Lung (tissue), 11 donors: ENCODE measurements at regions not wholly inside any gene's neighbourhood (a gene's known extent, or its start where the extent isn't known, plus 50 kb on each side); places are given as distances from the start of the nearest gene placed in this dataset.

Experiments used
- ATAC-seq: fragments of 200-7000 bp; cut with Tn5 transposase; one replicate; pipeline ENCODE4 v1.9.1; 2020; ENCODE audit warnings: moderate number of reproducible peaks; ENCODE audit not compliant: insufficient read depth, low FRiP score
- DNase-seq, 3 donors: peaks; one replicate each; pipeline ENCODE4 v3.0.0-alpha.2; 2013 to 2017
- H3K27ac ChIP-seq, 2 donors: one replicate each; pipeline ENCODE4 v1.5.1; 2013; ENCODE audit warnings: mild to moderate bottlenecking in 2 of 2, moderate library complexity in 2 of 2, control low read depth in 1 of 2, inconsistent platforms in 1 of 2, low read depth in 1 of 2, low read length in 1 of 2
- H3K27me3 ChIP-seq, 3 donors: one replicate each; pipeline ENCODE4 v1.5.1; 2013; ENCODE audit warnings: low read length in 2 of 3; ENCODE audit not compliant: control insufficient read depth in 3 of 3, insufficient read depth in 3 of 3
- H3K36me3 ChIP-seq, 4 donors: one replicate each; pipeline ENCODE4 v1.5.1; 2013; ENCODE audit warnings: low read length in 4 of 4, mild to moderate bottlenecking in 1 of 4, moderate library complexity in 1 of 4; ENCODE audit not compliant: control insufficient read depth in 4 of 4, insufficient read depth in 4 of 4
- H3K4me1 ChIP-seq, 5 donors: one replicate each; pipeline ENCODE4 v1.5.1; 2013; ENCODE audit warnings: low read length in 5 of 5, mild to moderate bottlenecking in 2 of 5, moderate library complexity in 1 of 5; ENCODE audit not compliant: control insufficient read depth in 5 of 5, insufficient read depth in 5 of 5
- H3K4me3 ChIP-seq: one replicate; pipeline ENCODE4 v1.5.1; 2013; ENCODE audit warnings: mild to moderate bottlenecking, control low read depth, moderate library complexity
- H3K9ac ChIP-seq, 2 donors: one replicate each; pipeline ENCODE4 v1.5.1; 2013; ENCODE audit warnings: low read length in 2 of 2, control low read depth in 1 of 2; ENCODE audit not compliant: insufficient read depth in 1 of 2
- H3K9me3 ChIP-seq, 4 donors: one replicate each; pipeline ENCODE4 v1.5.1; 2013; ENCODE audit warnings: low read length in 3 of 4, mild to moderate bottlenecking in 1 of 4, moderate library complexity in 1 of 4; ENCODE audit not compliant: control insufficient read depth in 4 of 4, insufficient read depth in 3 of 4
- WGBS, 2 donors: extraction: QIAGEN DNeasy Blood & Tissue Kit; methylation state at CpG; one replicate each; pipeline ENCODE4 v1.1.7; 2013; 5-methylcytosine and 5-hydroxymethylcytosine counted together
- TF ChIP-seq, protein P1 (sequence below): IDR thresholded peaks from 2 replicates; pipeline ENCODE4 v1.5.1; 2012; ENCODE audit warnings: mild to moderate bottlenecking; ENCODE audit errors: control extremely low read depth, extremely low read depth
- donor health status: control.
- donor health status: control.
- donor health status: Bipolar disorder and iron deficiency.
- donor health status: healthy.
- donor health status: DM: yes; HTN: yes; CAD: no.

DNA sequence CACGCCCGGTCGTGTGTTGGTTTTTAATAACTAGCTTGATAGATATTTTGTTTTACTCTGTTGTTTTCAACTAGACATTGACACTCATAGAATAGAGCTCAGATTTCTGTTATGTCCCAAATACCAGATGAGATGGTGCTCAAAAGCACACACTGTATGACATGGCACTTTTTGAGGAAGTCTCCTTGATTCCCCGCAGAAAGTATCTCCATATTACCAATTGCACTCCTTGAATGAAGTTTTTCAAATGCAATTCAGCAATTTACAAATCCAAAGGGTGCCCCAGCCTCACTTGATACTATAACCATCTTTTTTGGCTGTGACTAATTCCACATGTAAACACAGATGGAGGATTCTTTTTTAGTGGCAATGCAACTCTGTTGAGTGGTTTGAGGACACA lies 92.0 kb upstream of the IGF1R start:
- Histone ChIP-seq H3K4me1 (no peaks in the 10 kb centered on the region), H3K9ac (no peak overlapping the region), H3K36me3 (no peaks in the 10 kb centered on the region), H3K27ac (no peak overlapping the region), H3K4me3 (no peak overlapping the region), H3K27me3 (peaks cover 0 to 8% (median 0%) of the 10 kb centered on the region in 3 donors), H3K9me3 (peaks cover 0 to 2% (median 0%) of the 10 kb centered on the region in 4 donors)
- ATAC-seq, result no peak
- TF ChIP-seq, protein P1, sequence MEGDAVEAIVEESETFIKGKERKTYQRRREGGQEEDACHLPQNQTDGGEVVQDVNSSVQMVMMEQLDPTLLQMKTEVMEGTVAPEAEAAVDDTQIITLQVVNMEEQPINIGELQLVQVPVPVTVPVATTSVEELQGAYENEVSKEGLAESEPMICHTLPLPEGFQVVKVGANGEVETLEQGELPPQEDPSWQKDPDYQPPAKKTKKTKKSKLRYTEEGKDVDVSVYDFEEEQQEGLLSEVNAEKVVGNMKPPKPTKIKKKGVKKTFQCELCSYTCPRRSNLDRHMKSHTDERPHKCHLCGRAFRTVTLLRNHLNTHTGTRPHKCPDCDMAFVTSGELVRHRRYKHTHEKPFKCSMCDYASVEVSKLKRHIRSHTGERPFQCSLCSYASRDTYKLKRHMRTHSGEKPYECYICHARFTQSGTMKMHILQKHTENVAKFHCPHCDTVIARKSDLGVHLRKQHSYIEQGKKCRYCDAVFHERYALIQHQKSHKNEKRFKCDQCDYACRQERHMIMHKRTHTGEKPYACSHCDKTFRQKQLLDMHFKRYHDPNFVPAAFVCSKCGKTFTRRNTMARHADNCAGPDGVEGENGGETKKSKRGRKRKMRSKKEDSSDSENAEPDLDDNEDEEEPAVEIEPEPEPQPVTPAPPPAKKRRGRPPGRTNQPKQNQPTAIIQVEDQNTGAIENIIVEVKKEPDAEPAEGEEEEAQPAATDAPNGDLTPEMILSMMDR, result no peak
- DNase-seq, result no peak
- WGBS, 2 donors, result 84 to 93% methylated on average over 4 of the region's 4 CpGs

DNA sequence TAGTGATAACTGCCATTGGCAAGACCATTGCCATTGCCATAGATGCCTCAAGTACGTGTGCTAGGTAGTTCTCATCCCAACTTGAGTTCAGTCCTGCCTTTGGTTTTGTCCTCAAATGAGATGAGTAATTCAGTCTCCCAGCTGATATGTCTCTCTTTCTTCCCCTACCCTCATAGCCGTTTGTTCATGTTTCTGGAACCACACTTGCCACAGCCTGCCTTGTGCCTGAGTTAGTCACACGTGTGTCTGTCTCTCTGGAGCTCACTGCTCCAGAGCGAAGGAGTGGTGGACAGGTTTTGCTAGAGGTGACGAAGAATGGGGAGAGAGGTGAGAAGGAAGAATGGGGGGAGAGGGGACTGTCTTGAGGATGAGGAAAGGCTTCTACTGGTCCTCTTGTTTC lies 88.0 kb upstream of the IGF1R start:
- no peak for DNase-seq
- ATAC-seq, result no peak
- Histone ChIP-seq H3K9me3 (no peaks in the 10 kb centered on the region), H3K4me3 (no peak overlapping the region), H3K27ac (no peak overlapping the region), H3K27me3 (peaks cover 0 to 5% (median 0%) of the 10 kb centered on the region in 3 donors), H3K9ac (no peak overlapping the region), H3K36me3 (no peaks in the 10 kb centered on the region), H3K4me1 (no peaks in the 10 kb centered on the region)
- TF ChIP-seq, protein P1, result no peak
- WGBS, 2 donors, result 82 to 89% methylated on average over 5 of the region's 5 CpGs

DNA sequence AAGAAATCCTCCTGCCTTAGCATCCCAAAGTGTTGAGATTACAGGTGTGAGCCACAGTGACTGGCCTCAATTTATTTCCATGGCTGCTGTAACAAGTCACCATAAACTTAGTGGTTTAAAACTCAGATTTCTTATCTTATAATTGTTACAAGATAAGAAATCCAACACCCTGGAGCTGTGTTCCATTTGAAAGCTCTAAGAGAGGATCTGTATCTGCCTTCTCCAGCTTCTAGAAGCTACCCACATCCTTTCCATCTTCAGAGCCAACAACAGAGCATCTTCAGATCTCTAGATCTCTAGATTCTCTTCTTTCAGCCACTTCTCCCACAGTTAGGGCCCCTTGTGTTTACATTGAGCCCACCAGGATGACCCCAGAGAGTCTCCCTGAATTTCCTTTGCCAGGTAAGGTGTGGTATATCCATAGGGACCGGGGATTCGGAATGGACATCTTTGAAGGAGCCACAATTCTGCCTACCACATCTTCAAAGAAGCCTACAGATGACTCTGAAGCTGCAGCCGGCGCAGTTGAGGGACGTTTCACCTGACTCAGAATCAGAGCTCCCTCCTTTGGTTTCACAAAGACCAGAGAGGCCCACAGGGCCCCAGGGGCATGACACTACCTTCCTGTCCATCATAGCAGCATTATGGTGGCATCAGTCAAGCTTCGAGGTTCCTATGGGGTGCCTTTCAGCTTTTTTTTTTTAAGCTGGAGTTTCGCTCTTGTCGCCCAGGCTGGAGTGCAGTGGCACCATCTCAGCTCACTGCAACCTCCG lies 87.0 kb upstream of the IGF1R start:
- Histone ChIP-seq H3K36me3 (no peaks in the 10 kb centered on the region), H3K4me3 (no peak overlapping the region), H3K9ac (no peak overlapping the region), H3K4me1 (no peaks in the 10 kb centered on the region), H3K27me3 (peaks cover 0 to 5% (median 0%) of the 10 kb centered on the region in 3 donors), H3K27ac (no peak overlapping the region), H3K9me3 (peaks cover 0 to 2% (median 0%) of the 10 kb centered on the region in 4 donors)
- DNase-seq (no peak), ATAC-seq (no peak)
- WGBS, 2 donors, result 77 to 83% methylated on average over 9 of the region's 9 CpGs
- TF ChIP-seq, protein P1, result no peak
